Small intestine (tissue), 7 donors: ENCODE measurements at regions not wholly inside any gene's neighbourhood (a gene's known extent, or its start where the extent isn't known, plus 50 kb on each side); places are given as distances from the start of the nearest gene placed in this dataset.

Source experiments
- DNase-seq, 2 donors: peaks; one replicate each; pipeline versions ENCODE4 v3.0.0 to v3.0.0-alpha.2; 2013
- FAIRE-seq: peaks from 2 replicates; lab custom pipeline; 2012; peaks lifted over from hg19 to GRCh38; lab: Jason Lieb, UNC
- H3K27ac ChIP-seq, 3 donors: one replicate each; pipeline ENCODE4 v1.5.1; 2013; ENCODE audit warnings: low read length in 2 of 3, mild to moderate bottlenecking in 2 of 3, control low read depth in 1 of 3, inconsistent platforms in 1 of 3, low read depth in 1 of 3, moderate library complexity in 1 of 3
- H3K27me3 ChIP-seq, 3 donors: one replicate each; pipeline ENCODE4 v1.6.1; 2013; ENCODE audit warnings: low read length in 3 of 3, inconsistent platforms in 1 of 3; ENCODE audit not compliant: control insufficient read depth in 3 of 3, insufficient read depth in 3 of 3
- H3K36me3 ChIP-seq, 3 donors: one replicate each; pipeline ENCODE4 v1.6.1; 2013; ENCODE audit warnings: low read length in 3 of 3, inconsistent platforms in 1 of 3, low read depth in 1 of 3, mild to moderate bottlenecking in 1 of 3, moderate library complexity in 1 of 3; ENCODE audit not compliant: control insufficient read depth in 3 of 3, insufficient read depth in 2 of 3
- H3K4me1 ChIP-seq, 3 donors: one replicate each; pipeline ENCODE4 v1.6.1; 2013; ENCODE audit warnings: low read length in 2 of 3, inconsistent platforms in 1 of 3, low read depth in 1 of 3, mild to moderate bottlenecking in 1 of 3, moderate library complexity in 1 of 3; ENCODE audit not compliant: control insufficient read depth in 3 of 3, insufficient read depth in 2 of 3
- H3K4me3 ChIP-seq, 3 donors: one replicate each; pipeline ENCODE4 v1.5.1; 2013; ENCODE audit warnings: low read length in 3 of 3, control low read depth in 1 of 3, inconsistent platforms in 1 of 3, low read depth in 1 of 3, mild to moderate bottlenecking in 1 of 3, moderate library complexity in 1 of 3
- H3K9me3 ChIP-seq, 2 donors: one replicate each; pipeline ENCODE4 v1.6.1; 2013; ENCODE audit warnings: low read depth in 1 of 2, low read length in 1 of 2; ENCODE audit not compliant: control insufficient read depth in 2 of 2, insufficient read depth in 1 of 2
- WGBS, 3 donors: extraction: QIAGEN DNeasy Blood & Tissue Kit; methylation state at CpG; one replicate each; pipeline ENCODE4 v1.1.7; 2013; 5-methylcytosine and 5-hydroxymethylcytosine counted together
- donor health status: healthy with polysubstance abuse.
- donor health status: control.
- donor health status: control.
- donor health status: Bipolar disorder and iron deficiency.
- donor health status: healthy.

GRCh38 chr2:82875858-82876257 is 1583.2 kb downstream of the SUCLG1 start:
- Histone ChIP-seq H3K27me3 (no peaks in the 10 kb centered on the region), H3K36me3 (no peaks in the 10 kb centered on the region), H3K9me3 (peaks cover 0 to 7% of the 10 kb centered on the region in 2 donors), H3K4me3 (no peak overlapping the region), H3K27ac (no peak overlapping the region), H3K4me1 (no peaks in the 10 kb centered on the region)
- DNase-seq (no peak), FAIRE-seq (no peak)
- WGBS, 3 donors: 70 to 77% (median 75%) methylated on average over 6 of the region's 6 CpGs

- DNase-seq (no peak), FAIRE-seq (no peak)
- 57 to 72% (median 70%) methylated on average over 5 of the region's 5 CpGs for WGBS, 3 donors
- Histone ChIP-seq H3K4me1 (no peaks in the 10 kb centered on the region), H3K27me3 (no peaks in the 10 kb centered on the region), H3K4me3 (no peak overlapping the region), H3K27ac (no peak overlapping the region), H3K9me3 (no peaks in the 10 kb centered on the region), H3K36me3 (no peaks in the 10 kb centered on the region)
Observed at GRCh38 chr2:82857967-82858366, 1601.1 kb downstream of the SUCLG1 start.

- Histone ChIP-seq H3K27ac (no peak overlapping the region), H3K4me3 (no peak overlapping the region), H3K27me3 (no peaks in the 10 kb centered on the region), H3K9me3 (no peaks in the 10 kb centered on the region), H3K4me1 (no peaks in the 10 kb centered on the region), H3K36me3 (no peaks in the 10 kb centered on the region)
- 59 to 79% (median 61%) methylated on average over 6 of the region's 6 CpGs for WGBS, 3 donors
- no peak for DNase-seq
- FAIRE-seq: no peak
Observed at GRCh38 chr2:82853299-82853698, 1605.8 kb downstream of the SUCLG1 start.

GRCh38 chr2:82852787-82853186 is 1606.3 kb downstream of the SUCLG1 start:
- Histone ChIP-seq H3K27ac (no peak overlapping the region), H3K4me3 (no peak overlapping the region), H3K4me1 (no peaks in the 10 kb centered on the region), H3K9me3 (no peaks in the 10 kb centered on the region), H3K27me3 (no peaks in the 10 kb centered on the region), H3K36me3 (no peaks in the 10 kb centered on the region)
- WGBS, 3 donors: 56 to 67% (median 60%) methylated on average over 3 of the region's 3 CpGs
- FAIRE-seq (no peak), DNase-seq (no peak)

GRCh38 chr2:82848285-82848684 is 1610.8 kb downstream of the SUCLG1 start:
- no peak for DNase-seq
- no peaks in the 10 kb centered on the region for H3K36me3 ChIP-seq
- no peak overlapping the region for H3K27ac ChIP-seq
- no peak for FAIRE-seq
- no peaks in the 10 kb centered on the region for H3K9me3 ChIP-seq
- 88 to 90% (median 89%) methylated on average over 10 of the region's 10 CpGs for WGBS, 3 donors
- H3K4me1 ChIP-seq: no peaks in the 10 kb centered on the region
- no peaks in the 10 kb centered on the region for H3K27me3 ChIP-seq
- no peak overlapping the region for H3K4me3 ChIP-seq

GRCh38 chr2:82839036-82839435 is 1620.0 kb downstream of the SUCLG1 start:
- Histone ChIP-seq H3K4me3 (no peak overlapping the region), H3K27me3 (no peaks in the 10 kb centered on the region), H3K27ac (no peak overlapping the region), H3K36me3 (no peaks in the 10 kb centered on the region), H3K9me3 (no peaks in the 10 kb centered on the region), H3K4me1 (no peaks in the 10 kb centered on the region)
- DNase-seq: no peak
- 72 to 87% (median 76%) methylated on average over 4 of the region's 4 CpGs for WGBS, 3 donors
- no peak for FAIRE-seq

GRCh38 chr2:82837588-82838304 is 1621.3 kb downstream of the SUCLG1 start:
- no peak for DNase-seq
- no peak for FAIRE-seq
- Histone ChIP-seq H3K27me3 (no peaks in the 10 kb centered on the region), H3K36me3 (no peaks in the 10 kb centered on the region), H3K4me3 (no peak overlapping the region), H3K9me3 (no peaks in the 10 kb centered on the region), H3K4me1 (no peaks in the 10 kb centered on the region), H3K27ac (no peak overlapping the region)
- 73 to 82% (median 80%) methylated on average over 3 of the region's 3 CpGs for WGBS, 3 donors

- FAIRE-seq: no peak
Observed at GRCh38 chr2:82834893-82835292, 1624.2 kb downstream of the SUCLG1 start.

GRCh38 chr2:82827426-82827825 is 1631.7 kb downstream of the SUCLG1 start:
- FAIRE-seq (no peak), DNase-seq (no peak)
- H3K4me3 ChIP-seq: no peak overlapping the region
- no peaks in the 10 kb centered on the region for H3K27me3 ChIP-seq
- H3K9me3 ChIP-seq: no peaks in the 10 kb centered on the region
- 88 to 94% (median 91%) methylated on average over 2 of the region's 2 CpGs for WGBS, 3 donors
- no peaks in the 10 kb centered on the region for H3K4me1 ChIP-seq
- H3K36me3 ChIP-seq: no peaks in the 10 kb centered on the region
- H3K27ac ChIP-seq: no peak overlapping the region

More at GRCh38 chr2:82834893-82835292, 1624.2 kb downstream of the SUCLG1 start:
- WGBS, 3 donors: 74 to 81% (median 79%) methylated on average over 1 of the region's 1 CpG
- H3K4me3 ChIP-seq: no peak overlapping the region
- H3K4me1 ChIP-seq: no peaks in the 10 kb centered on the region
- H3K9me3 ChIP-seq: no peaks in the 10 kb centered on the region
- no peaks in the 10 kb centered on the region for H3K36me3 ChIP-seq
- no peaks in the 10 kb centered on the region for H3K27me3 ChIP-seq
- no peak overlapping the region for H3K27ac ChIP-seq
- no peak for DNase-seq
